NCI-H345 (cell line): ENCODE measurements at regions not wholly inside any gene's neighbourhood (a gene's known extent, or its start where the extent isn't known, plus 50 kb on each side); places are given as distances from the start of the nearest gene placed in this dataset.

ENCODE experiments used
- DNase-seq: peaks from one replicate; lab custom pipeline; 2025; lab: John Stamatoyannopoulos, UW

- DNase-seq: no peak
Observed at GRCh38 chr4:182192511-182193181, 50.6 kb upstream of the TENM3 start.

DNA sequence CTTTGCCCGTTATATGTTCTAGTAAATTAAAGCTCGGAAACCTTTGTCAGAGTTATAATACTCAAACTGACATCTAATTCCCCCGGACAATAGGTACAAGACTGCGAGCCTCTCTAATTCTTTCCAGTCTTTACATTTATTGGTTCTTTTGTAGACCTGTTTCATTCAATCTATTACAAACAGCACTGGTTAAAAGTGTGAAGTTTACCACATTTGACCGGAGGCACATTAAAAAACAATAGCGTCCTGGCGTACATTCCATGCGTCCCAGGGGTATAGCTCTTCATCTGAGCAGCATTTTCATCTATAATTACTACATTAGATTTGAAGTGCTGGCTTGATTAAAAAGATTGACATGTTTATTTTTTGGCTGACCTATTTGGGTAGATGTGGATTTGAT, 49.9 kb upstream of the TENM3 start:
- DNase-seq: no peak
